ENCODE measurements at regions not wholly inside any gene's neighbourhood (a gene's known extent, or its start where the extent isn't known, plus 50 kb on each side); places are given as distances from the start of the nearest gene placed in this dataset.
A peak's percentile ranks its signal among the peaks of the same experiment; 100 is the strongest.

- peak; percentile 82 for TF ChIP-seq CTCF (conservative IDR thresholded peaks at IDR 0.05)
- Mint-ChIP-seq H3K9me3 (no peaks in the 10 kb centered on the region), H3K27me3 (ENCODE audit: insufficient read depth) (peaks cover under 1% of the 10 kb centered on the region), H3K36me3 (ENCODE audit: low read depth) (no peaks in the 10 kb centered on the region), H3K27ac (peak overlapping the region; percentile 71), H3K4me1 (peaks cover 27% of the 10 kb centered on the region), H3K4me3 (no peak overlapping the region)
- Histone ChIP-seq H3K27me3 (ENCODE audit: control insufficient read depth, insufficient read depth, low read length, poor library complexity, severe bottlenecking) (no peaks in the 10 kb centered on the region), H3K9ac (ENCODE audit: extremely low read depth, low read length, poor library complexity, severe bottlenecking) (no peak overlapping the region), H3K4me1 (ENCODE audit: control insufficient read depth, insufficient read depth, low read length) (peaks cover 9% of the 10 kb centered on the region), H3K4me3 (ENCODE audit: low read length) (no peak overlapping the region), H3K36me3 (ENCODE audit: control insufficient read depth, insufficient read depth, low read length) (no peaks in the 10 kb centered on the region), H3K9me3 (ENCODE audit: control insufficient read depth, low read length) (no peaks in the 10 kb centered on the region), H3K27ac (ENCODE audit: low read depth, low read length) (no peak overlapping the region)
- no peak for DNase-seq
Observed at GRCh38 chr3:117407317-117407716, 697.7 kb downstream of the TUSC7 start.

- Histone ChIP-seq H3K27me3 (ENCODE audit: control insufficient read depth, insufficient read depth, low read length, poor library complexity, severe bottlenecking) (no peaks in the 10 kb centered on the region), H3K9me3 (ENCODE audit: control insufficient read depth, low read length) (no peaks in the 10 kb centered on the region), H3K4me1 (ENCODE audit: control insufficient read depth, insufficient read depth, low read length) (peaks cover 9% of the 10 kb centered on the region), H3K9ac (ENCODE audit: extremely low read depth, low read length, poor library complexity, severe bottlenecking) (no peak overlapping the region), H3K4me3 (ENCODE audit: low read length) (no peak overlapping the region), H3K36me3 (ENCODE audit: control insufficient read depth, insufficient read depth, low read length) (no peaks in the 10 kb centered on the region), H3K27ac (ENCODE audit: low read depth, low read length) (no peak overlapping the region)
- Mint-ChIP-seq H3K4me3 (no peak overlapping the region), H3K36me3 (ENCODE audit: low read depth) (no peaks in the 10 kb centered on the region), H3K9me3 (no peaks in the 10 kb centered on the region), H3K4me1 (peaks cover 27% of the 10 kb centered on the region), H3K27ac (no peak overlapping the region), H3K27me3 (ENCODE audit: insufficient read depth) (no peaks in the 10 kb centered on the region)
- TF ChIP-seq CTCF (conservative IDR thresholded peaks at IDR 0.05), result no peak
- DNase-seq, result no peak
Observed at GRCh38 chr3:117408811-117409210, 699.2 kb downstream of the TUSC7 start.

- no peak overlapping the region for H3K4me3 ChIP-seq (ENCODE audit: low read length)
- H3K9ac ChIP-seq (ENCODE audit: extremely low read depth, low read length, poor library complexity, severe bottlenecking), result no peak overlapping the region
- DNase-seq, result no peak
- peaks cover 9% of the 10 kb centered on the region for H3K4me1 ChIP-seq (ENCODE audit: control insufficient read depth, insufficient read depth, low read length)
- Mint-ChIP-seq H3K36me3 (ENCODE audit: low read depth) (no peaks in the 10 kb centered on the region), H3K9me3 (no peaks in the 10 kb centered on the region), H3K27ac (no peak overlapping the region), H3K4me1 (peaks cover 27% of the 10 kb centered on the region), H3K4me3 (no peak overlapping the region), H3K27me3 (ENCODE audit: insufficient read depth) (no peaks in the 10 kb centered on the region)
- no peak overlapping the region for H3K27ac ChIP-seq (ENCODE audit: low read depth, low read length)
- WGBS, 2 experiments (ENCODE audit: insufficient coverage in 1 of 2, insufficient read length in 1 of 2), result no CpG with 5 or more reads among the region's 1 CpG
- no peaks in the 10 kb centered on the region for H3K27me3 ChIP-seq (ENCODE audit: control insufficient read depth, insufficient read depth, low read length, poor library complexity, severe bottlenecking)
- H3K36me3 ChIP-seq (ENCODE audit: control insufficient read depth, insufficient read depth, low read length), result no peaks in the 10 kb centered on the region
- TF ChIP-seq CTCF (conservative IDR thresholded peaks at IDR 0.05), result no peak
- no peaks in the 10 kb centered on the region for H3K9me3 ChIP-seq (ENCODE audit: control insufficient read depth, low read length)
Observed at GRCh38 chr3:117409256-117409655, 699.7 kb downstream of the TUSC7 start.

Measured in endodermal cell (in vitro differentiated cells).